GM12891 (cell line): ENCODE measurements at regions not wholly inside any gene's neighbourhood (a gene's known extent, or its start where the extent isn't known, plus 50 kb on each side); places are given as distances from the start of the nearest gene placed in this dataset.

Experiments used
- PAX5 ChIP-seq: IDR thresholded peaks from 2 replicates; pipeline ENCODE4 v1.6.1; 2011; ENCODE audit warnings: low read length, moderate library complexity, mild to moderate bottlenecking; ENCODE audit not compliant: insufficient read depth, severe bottlenecking
- POLR2A ChIP-seq: IDR thresholded peaks from 2 replicates; pipeline ENCODE4 v1.6.1; 2011; ENCODE audit warnings: low read depth, low read length, control low read depth
- POLR2AphosphoS5 ChIP-seq: IDR thresholded peaks from 2 replicates; pipeline ENCODE4 v1.6.1; 2011; ENCODE audit warnings: low read depth, low read length, control low read depth
- SPI1 ChIP-seq: IDR thresholded peaks from 2 replicates; pipeline ENCODE4 v1.6.1; 2011; ENCODE audit warnings: low read depth, low read length, control low read depth
- TAF1 ChIP-seq: IDR thresholded peaks from 2 replicates; pipeline ENCODE4 v1.6.1; 2011; ENCODE audit warnings: low read depth, low read length, control low read depth

- no peak for TF ChIP-seq POLR2A
- no peak for TF ChIP-seq POLR2AphosphoS5
- no peak for TF ChIP-seq SPI1
- no peak for TF ChIP-seq PAX5
- no peak for TF ChIP-seq TAF1
These were observed 360.5 kb downstream of the LIG4 start for GRCh38 chr13:107854880-107855279.
